ENCODE measurements at regions not wholly inside any gene's neighbourhood (a gene's known extent, or its start where the extent isn't known, plus 50 kb on each side); places are given as distances from the start of the nearest gene placed in this dataset.
"Not testable (repeated sequence)": the region's sequence is repeated elsewhere in the genome, so short reads cannot be mapped to it uniquely, and the experiment has no call there.

- no peak for DNase-seq (ENCODE audit: low spot score)
Observed at GRCh38 chr5:90285581-90285980, 124.0 kb downstream of the CETN3 start.

GRCh38 chr5:90284375-90284774, 125.2 kb downstream of the CETN3 start:
- no peak for DNase-seq (ENCODE audit: low spot score)

GRCh38 chr5:90279091-90279490, 130.5 kb downstream of the CETN3 start:
- DNase-seq (ENCODE audit: low spot score), result no peak

- no peak for DNase-seq (ENCODE audit: low spot score)
Observed at GRCh38 chr5:90274216-90274615, 135.3 kb downstream of the CETN3 start.

GRCh38 chr5:90267646-90268045, 141.9 kb downstream of the CETN3 start:
- no peak for DNase-seq (ENCODE audit: low spot score)

GRCh38 chr5:90265545-90265857, 144.1 kb downstream of the CETN3 start:
- no peak for DNase-seq (ENCODE audit: low spot score)

GRCh38 chr5:90264689-90265544, 144.6 kb downstream of the CETN3 start:
- peak; percentile 88 for DNase-seq (ENCODE audit: low spot score)

GRCh38 chr5:90263102-90263820, 146.3 kb downstream of the CETN3 start:
- DNase-seq (ENCODE audit: low spot score), result no peak

- no peak for DNase-seq (ENCODE audit: low spot score)
Observed at GRCh38 chr5:90251447-90251846, 158.1 kb downstream of the CETN3 start.

- no peak for DNase-seq (ENCODE audit: low spot score)
Observed at GRCh38 chr5:90248640-90249039, 160.9 kb downstream of the CETN3 start.

- DNase-seq (ENCODE audit: low spot score), result not testable (repeated sequence)
Observed at GRCh38 chr5:90243848-90244247, 165.7 kb downstream of the CETN3 start.

- no peak for DNase-seq (ENCODE audit: low spot score)
Observed at GRCh38 chr5:90233476-90233875, 176.1 kb downstream of the CETN3 start.

- no peak for DNase-seq (ENCODE audit: low spot score)
Observed at GRCh38 chr5:90231688-90232087, 177.9 kb downstream of the CETN3 start.

- no peak for DNase-seq (ENCODE audit: low spot score)
Observed at GRCh38 chr5:90227683-90228082, 181.9 kb downstream of the CETN3 start.

GRCh38 chr5:90226433-90227099, 183.0 kb downstream of the CETN3 start:
- DNase-seq (ENCODE audit: low spot score), result no peak

GRCh38 chr5:90224342-90224741, 185.2 kb downstream of the CETN3 start:
- DNase-seq (ENCODE audit: low spot score), result no peak

- no peak for DNase-seq (ENCODE audit: low spot score)
Observed at GRCh38 chr5:90223756-90224155, 185.8 kb downstream of the CETN3 start.

GRCh38 chr5:90221951-90222350, 187.6 kb downstream of the CETN3 start:
- no peak for DNase-seq (ENCODE audit: low spot score)

GRCh38 chr5:90220554-90220953, 189.0 kb downstream of the CETN3 start:
- no peak for DNase-seq (ENCODE audit: low spot score)

- DNase-seq (ENCODE audit: low spot score), result no peak
Observed at GRCh38 chr5:90214991-90215390, 194.6 kb downstream of the CETN3 start.

- DNase-seq (ENCODE audit: low spot score), result not testable (repeated sequence)
Observed at GRCh38 chr5:90208323-90208722, 201.2 kb downstream of the CETN3 start.

- no peak for DNase-seq (ENCODE audit: low spot score)
Observed at GRCh38 chr5:90201923-90202322, 207.6 kb downstream of the CETN3 start.
